ACC112 (cell line): ENCODE measurements at regions not wholly inside any gene's neighbourhood (a gene's known extent, or its start where the extent isn't known, plus 50 kb on each side); places are given as distances from the start of the nearest gene placed in this dataset.
"Not testable (repeated sequence)": the region's sequence is repeated elsewhere in the genome, so short reads cannot be mapped to it uniquely, and the experiment has no call there.

Experiments used
- H2AFZ ChIP-seq: fragments of 200-600 bp; sonication (generic); one replicate; pipeline ENCODE4 v1.6.0; 2017; ENCODE audit warnings: antibody characterized with exemption, low read length; ENCODE audit not compliant: unreplicated experiment
- H3K27ac ChIP-seq: fragments of 200-600 bp; sonication (generic); 2 replicates; pipeline ENCODE4 v1.5.1; 2014; ENCODE audit warnings: low read depth, mild to moderate bottlenecking, antibody characterized with exemption, low read length, moderate library complexity
- H3K27me3 ChIP-seq: fragments of 200-600 bp; sonication (generic); 2 replicates; pipeline ENCODE4 v1.6.1; 2014; ENCODE audit warnings: mild to moderate bottlenecking, antibody characterized with exemption, low read length, moderate library complexity, mixed read lengths; ENCODE audit not compliant: insufficient read depth
- H3K36me3 ChIP-seq: fragments of 200-600 bp; sonication (generic); 2 replicates; pipeline ENCODE4 v1.6.1; 2016; ENCODE audit warnings: mild to moderate bottlenecking, antibody characterized with exemption, low read length, moderate library complexity, mixed read lengths; ENCODE audit not compliant: insufficient read depth
- H3K4me1 ChIP-seq: fragments of 200-600 bp; sonication (generic); one replicate; pipeline ENCODE4 v1.6.1; 2016; ENCODE audit warnings: low read length, mixed read lengths; ENCODE audit not compliant: insufficient read depth, unreplicated experiment, control insufficient read depth
- H3K4me3 ChIP-seq: fragments of 200-600 bp; sonication (generic); 2 replicates; pipeline ENCODE4 v1.5.1; 2014; ENCODE audit warnings: mild to moderate bottlenecking, low read depth, low read length
- H3K79me2 ChIP-seq: fragments of 200-600 bp; sonication (generic); one replicate; pipeline ENCODE4 v1.6.0; 2016; ENCODE audit warnings: low read length; ENCODE audit not compliant: control insufficient read depth, unreplicated experiment, insufficient read depth

GRCh38 chr7:42650701-42651100 lies 261.2 kb downstream of the C7orf25 start:
- H3K27ac ChIP-seq = no peak overlapping the region
- no peaks in the 10 kb centered on the region for H3K4me1 ChIP-seq
- no peaks in the 10 kb centered on the region for H3K27me3 ChIP-seq
- H3K36me3 ChIP-seq = no peaks in the 10 kb centered on the region
- no peak overlapping the region for H3K4me3 ChIP-seq
- no peak overlapping the region for H2AFZ ChIP-seq
- H3K79me2 ChIP-seq = no peaks in the 10 kb centered on the region

DNA sequence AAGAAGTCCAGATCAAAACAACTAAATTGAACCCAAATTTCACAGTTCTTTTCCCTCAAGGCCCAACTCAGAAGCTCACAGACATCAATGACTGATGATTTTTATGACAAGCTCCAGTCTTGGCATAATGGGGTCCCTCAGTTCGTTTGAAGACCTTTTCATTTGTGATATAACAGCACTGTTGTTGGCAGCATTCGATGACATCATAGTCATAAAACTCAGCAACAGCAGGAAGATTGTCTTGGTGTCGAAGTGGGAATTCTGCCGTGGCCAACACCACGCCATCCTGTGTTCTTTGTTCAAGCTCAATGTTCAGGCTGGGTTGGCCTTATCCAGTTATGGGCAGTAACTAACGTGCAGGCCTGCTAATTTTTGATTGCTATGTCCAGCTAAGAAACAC lies 261.7 kb downstream of the C7orf25 start:
- no peaks in the 10 kb centered on the region for H3K79me2 ChIP-seq
- no peak overlapping the region for H2AFZ ChIP-seq
- no peaks in the 10 kb centered on the region for H3K36me3 ChIP-seq
- H3K4me3 ChIP-seq = no peak overlapping the region
- no peaks in the 10 kb centered on the region for H3K27me3 ChIP-seq
- no peaks in the 10 kb centered on the region for H3K4me1 ChIP-seq
- no peak overlapping the region for H3K27ac ChIP-seq

DNA sequence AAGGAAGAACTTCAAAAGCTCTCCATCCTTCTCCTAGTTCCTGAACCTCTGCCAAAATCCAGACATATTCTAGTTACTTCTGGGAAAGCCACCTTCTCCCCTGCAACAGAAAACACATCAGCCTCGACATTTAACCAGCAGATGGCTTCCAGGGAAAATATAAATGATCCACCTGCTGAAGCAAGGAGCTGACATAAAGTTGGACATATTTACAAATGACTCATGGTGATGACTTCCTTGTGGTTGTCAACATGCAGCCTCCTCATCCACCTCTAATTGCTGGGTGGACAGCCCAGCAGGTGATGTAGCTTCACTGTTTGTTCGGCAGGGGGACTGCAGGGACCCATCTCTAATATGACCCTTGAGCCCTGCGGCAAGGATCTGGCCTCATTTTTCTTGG lies 266.0 kb downstream of the C7orf25 start:
- H3K4me3 ChIP-seq = no peak overlapping the region
- H3K36me3 ChIP-seq = no peaks in the 10 kb centered on the region; the same call in 1 of the 2 replicates
- no peaks in the 10 kb centered on the region for H3K27me3 ChIP-seq
- no peaks in the 10 kb centered on the region for H3K79me2 ChIP-seq
- H3K4me1 ChIP-seq = no peaks in the 10 kb centered on the region
- no peak overlapping the region for H3K27ac ChIP-seq
- H2AFZ ChIP-seq = no peak overlapping the region

- H3K79me2 ChIP-seq = no peaks in the 10 kb centered on the region
- no peaks in the 10 kb centered on the region for H3K4me1 ChIP-seq
- H3K27ac ChIP-seq = no peak overlapping the region
- H3K4me3 ChIP-seq = no peak overlapping the region
- no peaks in the 10 kb centered on the region for H3K27me3 ChIP-seq
- H2AFZ ChIP-seq = no peak overlapping the region
- no peaks in the 10 kb centered on the region; the same call in 1 of the 2 replicates for H3K36me3 ChIP-seq
These were observed 269.2 kb downstream of the C7orf25 start for GRCh38 chr7:42642699-42643098.

- Histone ChIP-seq H3K27me3 (no peaks in the 10 kb centered on the region), H3K36me3 (no peaks in the 10 kb centered on the region; the same call in 1 of the 2 replicates), H3K79me2 (no peaks in the 10 kb centered on the region), H2AFZ (no peak overlapping the region), H3K27ac (no peak overlapping the region), H3K4me3 (no peak overlapping the region), H3K4me1 (no peaks in the 10 kb centered on the region)
These were observed 271.9 kb downstream of the C7orf25 start for GRCh38 chr7:42639930-42640329.

GRCh38 chr7:42636380-42636779 lies 275.5 kb downstream of the C7orf25 start:
- not testable (repeated sequence) for H3K36me3 ChIP-seq, H3K27ac ChIP-seq, H3K79me2 ChIP-seq, H2AFZ ChIP-seq, H3K27me3 ChIP-seq, H3K4me1 ChIP-seq
- peak overlapping the region; percentile 27; the same call in 1 of the 2 replicates for H3K4me3 ChIP-seq

GRCh38 chr7:42628054-42628453 lies 283.8 kb downstream of the C7orf25 start:
- H3K79me2 ChIP-seq = no peaks in the 10 kb centered on the region
- H2AFZ ChIP-seq = no peak overlapping the region
- no peak overlapping the region for H3K27ac ChIP-seq

DNA sequence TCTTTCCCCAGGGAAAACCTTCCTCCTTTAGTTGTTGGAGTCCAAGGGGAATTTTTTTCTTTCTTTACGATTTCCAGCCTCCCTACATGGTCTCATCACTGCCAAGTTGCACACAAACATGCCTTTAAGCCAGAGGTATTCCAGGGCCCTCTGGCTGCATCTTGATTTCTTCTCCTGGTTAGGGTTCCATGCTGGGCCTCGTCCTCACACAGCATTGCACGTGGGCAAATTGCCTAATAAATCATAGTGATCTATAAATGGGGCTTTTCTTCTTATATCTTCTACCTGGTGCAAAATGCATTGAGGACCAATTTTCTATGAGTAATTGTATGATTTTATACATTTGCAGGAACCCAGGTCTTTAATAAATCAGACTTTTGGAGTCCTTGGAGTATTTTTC lies 284.2 kb downstream of the C7orf25 start:
- Histone ChIP-seq H3K79me2 (no peaks in the 10 kb centered on the region), H2AFZ (no peak overlapping the region), H3K27me3 (no peaks in the 10 kb centered on the region), H3K4me1 (no peaks in the 10 kb centered on the region), H3K27ac (no peak overlapping the region), H3K36me3 (no peaks in the 10 kb centered on the region), H3K4me3 (no peak overlapping the region)

More at GRCh38 chr7:42628054-42628453, 283.8 kb downstream of the C7orf25 start:
- H3K27me3 ChIP-seq = peaks cover 1% of the 10 kb centered on the region; the same call in 1 of the 2 replicates
- H3K4me1 ChIP-seq = no peaks in the 10 kb centered on the region
- no peaks in the 10 kb centered on the region for H3K36me3 ChIP-seq
- no peak overlapping the region for H3K4me3 ChIP-seq

GRCh38 chr7:42627101-42627500 lies 284.8 kb downstream of the C7orf25 start:
- no peaks in the 10 kb centered on the region for H3K36me3 ChIP-seq
- H3K27me3 ChIP-seq = no peaks in the 10 kb centered on the region
- H3K79me2 ChIP-seq = no peaks in the 10 kb centered on the region
- no peaks in the 10 kb centered on the region for H3K4me1 ChIP-seq
- no peak overlapping the region for H3K27ac ChIP-seq
- H2AFZ ChIP-seq = no peak overlapping the region
- no peak overlapping the region for H3K4me3 ChIP-seq

DNA sequence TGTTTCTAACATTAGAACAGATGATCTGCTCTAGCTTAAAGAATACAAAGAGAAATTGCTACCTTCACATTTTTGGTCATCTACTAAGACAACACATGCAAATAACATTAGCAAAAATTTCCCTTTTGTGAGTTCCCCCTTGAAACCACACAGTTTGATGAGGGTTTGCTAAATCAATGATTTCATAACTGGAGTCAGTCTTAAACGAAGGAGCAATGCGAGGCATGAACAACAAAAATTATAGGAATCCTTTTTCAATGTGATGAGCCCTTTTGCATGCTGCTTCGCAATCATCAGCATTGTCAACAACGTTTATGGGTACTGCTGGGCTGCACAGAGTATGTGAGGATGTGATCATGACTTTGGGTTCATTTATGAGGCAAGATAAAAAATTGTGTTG lies 286.4 kb downstream of the C7orf25 start:
- Histone ChIP-seq H3K27me3 (no peaks in the 10 kb centered on the region), H3K79me2 (no peaks in the 10 kb centered on the region), H2AFZ (no peak overlapping the region), H3K4me1 (no peaks in the 10 kb centered on the region), H3K4me3 (no peak overlapping the region), H3K36me3 (no peaks in the 10 kb centered on the region), H3K27ac (no peak overlapping the region)

GRCh38 chr7:42624471-42624870 lies 287.4 kb downstream of the C7orf25 start:
- Histone ChIP-seq H3K27ac (no peak overlapping the region), H3K36me3 (no peaks in the 10 kb centered on the region), H3K4me1 (no peaks in the 10 kb centered on the region), H3K4me3 (no peak overlapping the region), H3K27me3 (no peaks in the 10 kb centered on the region), H3K79me2 (no peaks in the 10 kb centered on the region), H2AFZ (no peak overlapping the region)
